GM23338 (cell line): ENCODE measurements at regions not wholly inside any gene's neighbourhood (a gene's known extent, or its start where the extent isn't known, plus 50 kb on each side); places are given as distances from the start of the nearest gene placed in this dataset.

Experiments used
- ATAC-seq: fragments of 200-7000 bp; cut with Tn5 transposase; 3 replicates; pipeline ENCODE4 v1.9.1; 2020
- DNase-seq: peaks from one replicate; pipeline ENCODE4 v3.0.0-alpha.2; 2015; ENCODE audit warnings: low spot score
- H2AFZ ChIP-seq: fragments of 200-600 bp; sonication (generic); 2 replicates; pipeline ENCODE4 v1.8.0; 2016; ENCODE audit warnings: antibody characterized with exemption, mild to moderate bottlenecking, moderate library complexity
- H3F3A ChIP-seq: fragments of 200-600 bp; sonication (generic); replicated peaks from 2 replicates; pipeline ENCODE4 v1.8.0; 2017; ENCODE audit warnings: antibody characterized with exemption, mixed run types, low read depth
- H3K27ac ChIP-seq: fragments of 200-600 bp; sonication (generic); 2 replicates; pipeline ENCODE4 v1.6.1; 2016; ENCODE audit warnings: low read depth
- H3K27me3 ChIP-seq: fragments of 200-600 bp; sonication (generic); 2 replicates; pipeline ENCODE4 v1.8.0; 2016; ENCODE audit warnings: mild to moderate bottlenecking, mixed run types, moderate library complexity; ENCODE audit not compliant: insufficient read depth
- H3K36me3 ChIP-seq: fragments of 200-600 bp; sonication (generic); 2 replicates; pipeline ENCODE4 v1.8.0; 2016; ENCODE audit warnings: mild to moderate bottlenecking; ENCODE audit not compliant: insufficient read depth
- H3K4me1 ChIP-seq: fragments of 200-600 bp; sonication (generic); 2 replicates; pipeline ENCODE4 v1.8.0; 2016; ENCODE audit warnings: mild to moderate bottlenecking, moderate library complexity; ENCODE audit not compliant: insufficient read depth
- H3K4me2 ChIP-seq: fragments of 200-600 bp; sonication (generic); 2 replicates; pipeline ENCODE4 v1.7.1; 2017; ENCODE audit warnings: mixed run types
- H3K4me3 ChIP-seq: fragments of 200-600 bp; sonication (generic); 2 replicates; pipeline ENCODE4 v1.6.1; 2016; ENCODE audit warnings: mixed run types
- H3K79me2 ChIP-seq: fragments of 200-600 bp; sonication (generic); replicated peaks from 2 replicates; pipeline ENCODE4 v1.8.0; 2017; ENCODE audit warnings: mild to moderate bottlenecking; ENCODE audit not compliant: insufficient read depth
- H3K9me2 ChIP-seq: fragments of 200-600 bp; sonication (generic); 2 replicates; pipeline ENCODE4 v1.8.0; 2017; ENCODE audit not compliant: insufficient read depth
- H4K20me1 ChIP-seq: fragments of 200-600 bp; sonication (generic); replicated peaks from 2 replicates; pipeline ENCODE4 v1.8.0; 2017; ENCODE audit warnings: mild to moderate bottlenecking; ENCODE audit not compliant: insufficient read depth
- H3K27ac Mint-ChIP-seq: 2 replicates; pipeline ENCODE4 v1.8.0; 2020; ENCODE audit warnings: inconsistent platforms, mild to moderate bottlenecking, moderate library complexity, mixed read lengths
- H3K27me3 Mint-ChIP-seq: 3 replicates; pipeline ENCODE4 v1.8.0; 2022; ENCODE audit warnings: low read depth, mild to moderate bottlenecking, moderate library complexity, mixed read lengths, inconsistent platforms; ENCODE audit not compliant: insufficient read depth, poor library complexity
- H3K36me3 Mint-ChIP-seq: 3 replicates; pipeline ENCODE4 v1.8.0; 2021; ENCODE audit warnings: low read depth, mild to moderate bottlenecking, inconsistent platforms, moderate library complexity, mixed read lengths
- H3K4me1 Mint-ChIP-seq: 3 replicates; pipeline ENCODE4 v1.8.0; 2020; ENCODE audit warnings: mild to moderate bottlenecking, inconsistent platforms, mixed read lengths
- H3K4me3 Mint-ChIP-seq: 3 replicates; pipeline ENCODE4 v1.8.0; 2021; ENCODE audit warnings: moderate library complexity, mild to moderate bottlenecking, inconsistent platforms, mixed read lengths
- H3K9me3 Mint-ChIP-seq: 3 replicates; pipeline ENCODE4 v1.8.0; 2020; ENCODE audit warnings: moderate library complexity, mild to moderate bottlenecking, inconsistent platforms, mixed read lengths
- CREB1 ChIP-seq: fragments of 250-450 bp; sonication (Bioruptor Pico); IDR thresholded peaks from 2 replicates; pipeline ENCODE4 v1.5.0; 2020; ENCODE audit warnings: low read depth, mild to moderate bottlenecking, moderate library complexity
- CTCF ChIP-seq, 2 experiments: fragments of 200-600 bp in 1 of 2; sonication (generic) in 1 of 2; conservative IDR thresholded peaks; 2 replicates each; pipeline versions ENCODE4 v1.5.1 to v1.6.1; 2016 to 2017; ENCODE audit warnings: antibody characterized with exemption in 2 of 2, low read depth in 2 of 2, mild to moderate bottlenecking in 2 of 2, moderate library complexity in 1 of 2
- ETS1 ChIP-seq: IDR thresholded peaks from 2 replicates; pipeline ENCODE4 v1.6.1; 2016; ENCODE audit warnings: antibody characterized with exemption
- EZH2 ChIP-seq: fragments of 200-600 bp; sonication (generic); IDR thresholded peaks from one replicate; pipeline ENCODE4 v1.8.0; 2017; ENCODE audit warnings: antibody characterized with exemption, mild to moderate bottlenecking, low read depth; ENCODE audit not compliant: unreplicated experiment
- EZH2phosphoT487 ChIP-seq: fragments of 200-600 bp; sonication (generic); IDR thresholded peaks from one replicate; pipeline ENCODE4 v1.8.1; 2018; ENCODE audit warnings: antibody characterized with exemption; ENCODE audit not compliant: unreplicated experiment
- JUNB ChIP-seq: IDR thresholded peaks from one replicate; pipeline ENCODE4 v1.6.1; 2016; ENCODE audit warnings: antibody characterized with exemption; ENCODE audit not compliant: unreplicated experiment
- POLR2AphosphoS5 ChIP-seq: IDR thresholded peaks from 2 replicates; pipeline ENCODE4 v1.6.1; 2016; ENCODE audit warnings: antibody characterized with exemption, low read depth
- REST ChIP-seq: IDR thresholded peaks from one replicate; pipeline ENCODE4 v1.6.1; 2018; ENCODE audit warnings: antibody characterized with exemption; ENCODE audit not compliant: unreplicated experiment
- STAT1 ChIP-seq: IDR thresholded peaks from one replicate; pipeline ENCODE4 v1.6.1; 2016; ENCODE audit warnings: antibody characterized with exemption; ENCODE audit not compliant: unreplicated experiment
- ZNF114 ChIP-seq: fragments of 250-450 bp; sonication (Bioruptor Pico); IDR thresholded peaks from 2 replicates; pipeline ENCODE4 v1.5.0; 2020; ENCODE audit warnings: mild to moderate bottlenecking, moderate library complexity
- ZNF331 ChIP-seq: fragments of 250-450 bp; sonication (Bioruptor Pico); IDR thresholded peaks from 2 replicates; pipeline ENCODE4 v1.5.0; 2020; ENCODE audit warnings: low read depth, mild to moderate bottlenecking, moderate library complexity

DNA sequence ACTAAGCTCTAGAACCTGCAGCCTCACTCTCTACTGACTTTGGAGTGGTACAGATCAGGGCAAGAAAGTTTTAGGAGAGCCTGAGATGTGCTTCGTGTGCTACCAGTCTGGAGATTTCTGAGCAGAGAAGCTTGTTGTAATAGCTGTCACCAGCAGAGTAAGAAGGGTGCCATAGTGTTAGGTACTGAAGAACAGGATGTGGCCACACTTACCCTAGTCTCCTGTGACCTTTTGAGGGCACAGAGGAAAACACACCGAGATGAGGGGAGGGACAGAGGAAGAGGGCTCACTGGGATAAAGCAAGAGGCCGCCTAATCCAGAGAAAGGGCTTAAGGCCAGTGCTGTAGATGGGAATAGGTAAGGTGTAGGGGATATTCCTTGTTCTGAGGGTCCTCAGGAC lies 146.2 kb upstream of the MTPN start (continued):
- TF ChIP-seq JUNB (no peak), ETS1 (no peak), EZH2 (no peak), ZNF114 (CRISPR knock-in tag) (no peak), CREB1 (CRISPR knock-in tag) (no peak), ZNF331 (CRISPR knock-in tag) (no peak), EZH2phosphoT487 (no peak), POLR2AphosphoS5 (no peak), CTCF (conservative IDR thresholded peaks at IDR 0.05; ENCODE audit: low read depth in 2 of 2) (no peak), STAT1 (no peak)

DNA sequence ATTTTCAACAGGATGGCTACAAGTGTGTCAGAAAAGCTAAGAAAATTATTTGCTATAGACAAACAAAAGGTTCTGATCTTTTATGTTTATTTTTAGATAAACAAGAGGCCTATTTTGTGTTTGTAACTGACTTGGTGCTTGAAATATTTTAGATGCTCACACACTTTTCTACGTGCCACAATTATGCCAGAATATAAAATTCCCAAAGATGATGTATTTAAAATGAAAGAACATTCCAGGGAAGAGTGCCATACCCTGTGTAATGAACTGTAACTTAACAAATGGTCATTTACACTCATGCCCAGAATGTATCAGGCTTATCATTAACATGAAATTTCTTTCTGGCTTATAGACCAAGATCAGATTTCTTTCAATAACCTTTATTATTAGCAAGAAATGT lies 144.9 kb upstream of the MTPN start:
- no peaks in the 10 kb centered on the region for H3K36me3 Mint-ChIP-seq
- TF ChIP-seq CREB1 (CRISPR knock-in tag) (no peak), REST (no peak), ZNF331 (CRISPR knock-in tag) (no peak), STAT1 (no peak), JUNB (no peak)
- Histone ChIP-seq H3K4me3 (no peak overlapping the region), H3K27ac (no peak overlapping the region), H2AFZ (no peak overlapping the region), H3K4me2 (no peak overlapping the region), H4K20me1 (no peaks in the 10 kb centered on the region), H3F3A (no peaks in the 10 kb centered on the region), H3K27me3 (no peaks in the 10 kb centered on the region), H3K36me3 (no peaks in the 10 kb centered on the region), H3K79me2 (no peaks in the 10 kb centered on the region), H3K4me1 (no peaks in the 10 kb centered on the region), H3K9me2 (peaks cover 9% of the 10 kb centered on the region)
- no peak overlapping the region for H3K4me3 Mint-ChIP-seq
- H3K4me1 Mint-ChIP-seq = no peaks in the 10 kb centered on the region
- no peak overlapping the region for H3K27ac Mint-ChIP-seq
- H3K9me3 Mint-ChIP-seq = no peaks in the 10 kb centered on the region
- ATAC-seq (no peak), DNase-seq (no peak)
- H3K27me3 Mint-ChIP-seq = peaks cover 1% of the 10 kb centered on the region
